OCI-LY7 (cell line): ENCODE measurements at regions not wholly inside any gene's neighbourhood (a gene's known extent, or its start where the extent isn't known, plus 50 kb on each side); places are given as distances from the start of the nearest gene placed in this dataset.

ENCODE experiments used
- BruUV-seq: library from RNA; stranded (reverse); fragments of 400-500 nt; replicated peaks from 2 replicates; lab custom pipeline; 2021; lab: Mats Ljungman, UMichigan
- CTCF ChIA-PET: fragments of 300-600 bp; sonication (Branson Sonifier 250); formaldehyde crosslinking; loops from one replicate; lab custom pipeline; 2022; ENCODE audit warnings: antibody characterized with exemption; ENCODE audit not compliant: unreplicated experiment; lab: Charles Lee
- POLR2A ChIA-PET: fragments of 300-600 bp; sonication (Branson Sonifier 250); formaldehyde crosslinking; loops from one replicate; lab custom pipeline; 2022; ENCODE audit warnings: antibody characterized with exemption; lab: Charles Lee
- DNase-seq: peaks from one replicate; pipeline ENCODE4 v3.0.0-alpha.2; 2015; ENCODE audit warnings: low spot score
- H2AFZ ChIP-seq: fragments of 200-600 bp; sonication (generic), shearing (Covaris generic); 2 replicates; pipeline ENCODE4 v1.6.1; 2014; ENCODE audit warnings: mild to moderate bottlenecking, antibody characterized with exemption, low read length, moderate library complexity
- H3K27ac ChIP-seq: fragments of 200-600 bp; sonication (generic); 2 replicates; pipeline ENCODE4 v1.5.1; 2014; ENCODE audit warnings: mixed run types, low read depth, mild to moderate bottlenecking, moderate library complexity, low read length, inconsistent platforms; ENCODE audit not compliant: poor library complexity, severe bottlenecking
- H3K36me3 ChIP-seq: fragments of 200-600 bp; sonication (generic); 2 replicates; pipeline ENCODE4 v1.6.1; 2014; ENCODE audit warnings: mild to moderate bottlenecking, antibody characterized with exemption, low read length, moderate library complexity, mixed read lengths; ENCODE audit not compliant: insufficient read depth
- H3K4me1 ChIP-seq: fragments of 200-600 bp; sonication (generic); 2 replicates; pipeline ENCODE4 v1.5.1; 2014; ENCODE audit warnings: mild to moderate bottlenecking, low read length; ENCODE audit not compliant: insufficient read depth, poor library complexity, severe bottlenecking
- H3K4me2 ChIP-seq: fragments of 200-600 bp; sonication (generic); 2 replicates; pipeline ENCODE4 v1.6.1; 2014; ENCODE audit warnings: mild to moderate bottlenecking, low read length
- H3K4me3 ChIP-seq: fragments of 200-600 bp; sonication (generic); 2 replicates; pipeline ENCODE4 v1.5.1; 2014; ENCODE audit warnings: mild to moderate bottlenecking, low read depth, low read length; ENCODE audit not compliant: poor library complexity, severe bottlenecking
- H3K79me2 ChIP-seq: fragments of 200-600 bp; sonication (generic); 2 replicates; pipeline ENCODE4 v1.6.1; 2016; ENCODE audit warnings: low read depth, mild to moderate bottlenecking, low read length, moderate library complexity, mixed read lengths; ENCODE audit not compliant: insufficient read depth
- H3K9me2 ChIP-seq: fragments of 200-600 bp; sonication (generic); 2 replicates; pipeline ENCODE4 v1.6.1; 2016; ENCODE audit warnings: mild to moderate bottlenecking, low read length, mixed read lengths; ENCODE audit not compliant: insufficient read depth
- H3K9me3 ChIP-seq: fragments of 200-600 bp; sonication (generic); 2 replicates; pipeline ENCODE4 v1.6.1; 2014; ENCODE audit warnings: mild to moderate bottlenecking, mixed run types, low read length, mixed read lengths
- H4K20me1 ChIP-seq: fragments of 200-600 bp; sonication (generic); 2 replicates; pipeline ENCODE4 v1.6.1; 2014; ENCODE audit warnings: mild to moderate bottlenecking, antibody characterized with exemption, low read length, moderate library complexity, mixed read lengths; ENCODE audit not compliant: insufficient read depth
- CTCF ChIP-seq: fragments of 200-600 bp; sonication (generic); conservative IDR thresholded peaks from 2 replicates; pipeline ENCODE4 v1.5.1; 2014; ENCODE audit warnings: mild to moderate bottlenecking, antibody characterized with exemption, low read length, moderate library complexity, mixed read lengths
- EZH2phosphoT487 ChIP-seq: fragments of 200-600 bp; sonication (generic); IDR thresholded peaks from 2 replicates; pipeline ENCODE4 v1.6.1; 2018; ENCODE audit warnings: low read depth, borderline replicate concordance, mild to moderate bottlenecking, mixed run types, antibody characterized with exemption, low read length, moderate library complexity, mixed read lengths
- intact Hi-C: fragments of 100-400 bp; cut with micrococcal nuclease; formaldehyde crosslinking; loops from one replicate; pipeline ENCODE4 v1.10.0; 2022; ENCODE audit not compliant: unreplicated experiment

DNA sequence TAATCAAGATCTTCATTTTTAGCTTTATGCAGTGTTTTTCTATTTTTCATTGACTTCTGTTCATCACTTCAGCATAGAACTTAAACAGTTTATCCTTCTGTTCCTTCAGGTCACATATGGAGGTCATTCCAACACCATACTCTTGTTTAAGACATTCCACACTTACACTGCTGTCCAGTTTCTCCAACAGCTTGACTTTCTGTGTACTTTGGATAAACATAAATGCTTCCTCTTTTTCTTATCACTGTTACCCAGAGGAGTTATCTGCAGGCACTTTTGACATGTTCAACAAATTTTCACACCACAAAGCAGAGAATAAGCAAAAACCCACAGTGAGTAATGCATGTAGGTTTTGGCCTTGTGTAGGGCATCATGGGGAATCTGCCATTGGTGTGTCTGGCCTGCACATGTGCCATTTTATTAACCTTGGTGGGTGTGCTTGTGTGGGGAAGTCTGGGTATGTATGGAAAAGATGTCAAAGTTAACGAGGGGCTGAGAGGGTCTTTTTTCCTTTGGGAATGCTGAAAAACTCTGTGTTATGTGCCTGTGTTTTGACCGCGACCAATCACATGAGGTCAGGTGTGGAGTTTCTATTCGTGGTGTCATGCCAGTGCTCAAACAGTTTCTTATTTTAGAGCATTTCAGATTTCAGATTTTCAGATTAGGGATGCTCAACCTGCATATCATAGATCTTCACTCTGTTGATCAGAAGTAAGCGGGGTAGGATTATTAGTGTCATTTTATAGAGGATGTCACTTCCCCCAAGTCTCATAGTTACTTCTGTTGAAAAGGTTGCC is 53.9 kb upstream of the ACVR1 start:
- intact Hi-C loops = no loop called here
- BruUV-seq = no TSS peak
- Histone ChIP-seq H3K9me3 (no peaks in the 10 kb centered on the region), H3K27ac (no peak overlapping the region), H2AFZ (no peak overlapping the region), H3K9me2 (no peaks in the 10 kb centered on the region), H3K4me3 (no peak overlapping the region), H3K4me2 (no peak overlapping the region), H3K36me3 (no peaks in the 10 kb centered on the region), H3K4me1 (no peaks in the 10 kb centered on the region), H3K79me2 (no peaks in the 10 kb centered on the region), H4K20me1 (no peaks in the 10 kb centered on the region)
- CTCF ChIA-PET = no interaction called here
- POLR2A ChIA-PET = no interaction called here
- no peak for DNase-seq
- TF ChIP-seq CTCF = no peak
- TF ChIP-seq EZH2phosphoT487 = no peak

DNA sequence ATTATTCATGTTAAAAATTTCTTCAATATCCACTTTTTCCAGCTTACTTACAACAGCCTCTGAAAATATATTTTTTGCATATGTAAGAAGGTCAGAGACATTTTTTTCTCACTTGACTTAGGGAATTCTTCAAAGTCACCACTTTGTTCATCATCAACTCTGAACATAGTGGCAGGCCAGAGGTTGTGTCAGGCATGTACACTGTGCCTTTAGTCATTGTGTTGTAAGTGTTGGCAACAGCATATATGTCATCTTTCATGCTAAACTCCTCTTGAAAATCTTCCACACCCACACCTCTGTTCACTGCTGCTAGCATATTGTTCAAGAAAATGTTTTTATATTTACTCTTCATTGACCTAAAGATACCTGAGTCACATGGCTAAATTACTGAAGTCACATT is 52.2 kb upstream of the ACVR1 start:
- CTCF ChIA-PET = no interaction called here
- Histone ChIP-seq H3K79me2 (no peaks in the 10 kb centered on the region), H3K4me2 (no peak overlapping the region), H2AFZ (no peak overlapping the region), H3K36me3 (no peaks in the 10 kb centered on the region), H3K9me3 (no peaks in the 10 kb centered on the region), H4K20me1 (no peaks in the 10 kb centered on the region), H3K9me2 (no peaks in the 10 kb centered on the region), H3K4me1 (no peaks in the 10 kb centered on the region), H3K27ac (no peak overlapping the region), H3K4me3 (no peak overlapping the region)
- POLR2A ChIA-PET = no interaction called here
- DNase-seq = no peak
- no peak for TF ChIP-seq CTCF
- TF ChIP-seq EZH2phosphoT487 = no peak
- BruUV-seq = no TSS peak
- intact Hi-C loops = no loop called here

DNA sequence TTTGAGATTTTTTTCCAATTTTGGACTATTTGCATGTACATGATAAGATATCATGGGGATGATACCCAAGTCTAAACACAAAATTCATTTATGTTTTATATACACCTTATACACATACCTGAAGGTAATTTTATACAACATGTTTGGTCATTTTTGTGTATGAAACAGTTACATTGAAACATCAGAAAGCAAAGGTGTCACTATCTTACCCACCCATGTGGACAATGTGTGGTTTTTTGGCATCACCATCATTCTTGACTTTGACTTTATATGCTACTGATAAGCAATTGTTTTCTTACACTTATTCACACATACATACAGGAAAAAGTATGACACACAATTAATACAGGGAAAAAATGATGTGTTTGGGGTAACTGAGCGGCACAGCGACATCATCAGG is 51.0 kb upstream of the ACVR1 start:
- intact Hi-C loops = no loop called here
- no peak overlapping the region for H2AFZ ChIP-seq
- no peaks in the 10 kb centered on the region for H3K9me3 ChIP-seq
- DNase-seq = no peak
- no peaks in the 10 kb centered on the region for H3K36me3 ChIP-seq
- H4K20me1 ChIP-seq = no peaks in the 10 kb centered on the region
- no peaks in the 10 kb centered on the region for H3K4me1 ChIP-seq
- no peaks in the 10 kb centered on the region for H3K79me2 ChIP-seq
- H3K4me2 ChIP-seq = no peak overlapping the region
- ChIA-PET CTCF (no interaction called here), POLR2A (no interaction called here)
- no peak overlapping the region for H3K4me3 ChIP-seq
- H3K27ac ChIP-seq = no peak overlapping the region
- no peaks in the 10 kb centered on the region for H3K9me2 ChIP-seq
- BruUV-seq = no TSS peak
- TF ChIP-seq CTCF (no peak), EZH2phosphoT487 (no peak)
